ENCODE measurements at regions not wholly inside any gene's neighbourhood (a gene's known extent, or its start where the extent isn't known, plus 50 kb on each side); places are given as distances from the start of the nearest gene placed in this dataset.

DNA sequence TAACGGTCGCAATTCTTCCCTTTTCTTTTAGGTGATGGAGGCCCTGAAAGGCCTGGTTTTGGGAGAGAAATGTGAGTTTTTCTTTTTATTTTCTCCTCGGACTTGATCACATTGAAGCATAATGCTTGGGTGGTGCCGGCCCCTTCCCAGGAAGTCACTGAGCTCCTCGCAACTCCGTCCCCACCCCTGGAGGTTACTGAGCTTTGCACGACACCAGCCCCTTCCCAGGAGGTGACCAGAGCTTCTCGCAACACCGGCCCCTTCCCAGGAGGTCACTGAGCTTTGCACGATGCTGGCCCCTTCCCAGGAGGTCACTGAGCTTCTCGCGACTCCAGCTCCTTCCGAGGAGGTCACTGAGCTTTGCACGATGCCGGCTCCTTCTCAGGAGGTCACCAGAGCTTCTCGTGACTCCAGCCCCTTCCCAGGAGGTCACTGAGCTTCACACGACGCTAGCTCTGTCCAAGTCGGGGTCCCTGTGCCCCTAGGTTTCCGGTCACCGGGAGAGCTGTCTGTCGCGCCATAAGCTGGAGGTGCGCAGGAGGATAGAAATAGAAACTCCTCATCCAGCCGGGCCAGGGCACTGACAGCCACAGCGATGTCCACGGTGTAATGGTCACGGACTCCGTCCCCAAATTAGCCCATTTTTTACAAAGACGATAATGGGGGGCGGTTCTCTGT, 586.4 kb downstream of the BRD1 start:
- DNase-seq (ENCODE audit: insufficient read length, low spot score) (no peak), FAIRE-seq (no peak)
- no peak for TF ChIP-seq TAF1 (IDR thresholded peaks at IDR 0.05; ENCODE audit: low read depth, low read length)
- TF ChIP-seq SPI1 (IDR thresholded peaks at IDR 0.05; ENCODE audit: low read depth, low read length), result no peak
- no peak for TF ChIP-seq POU2F2 (IDR thresholded peaks at IDR 0.05; ENCODE audit: low read depth, low read length)
- no peak for TF ChIP-seq POLR2A (IDR thresholded peaks at IDR 0.05; ENCODE audit: low read depth, low read length)
- no peak for TF ChIP-seq PAX5 (IDR thresholded peaks at IDR 0.05; ENCODE audit: insufficient read depth, low read length, severe bottlenecking)
- no peak for TF ChIP-seq POLR2AphosphoS5 (IDR thresholded peaks at IDR 0.05; ENCODE audit: low read depth, low read length)

DNA sequence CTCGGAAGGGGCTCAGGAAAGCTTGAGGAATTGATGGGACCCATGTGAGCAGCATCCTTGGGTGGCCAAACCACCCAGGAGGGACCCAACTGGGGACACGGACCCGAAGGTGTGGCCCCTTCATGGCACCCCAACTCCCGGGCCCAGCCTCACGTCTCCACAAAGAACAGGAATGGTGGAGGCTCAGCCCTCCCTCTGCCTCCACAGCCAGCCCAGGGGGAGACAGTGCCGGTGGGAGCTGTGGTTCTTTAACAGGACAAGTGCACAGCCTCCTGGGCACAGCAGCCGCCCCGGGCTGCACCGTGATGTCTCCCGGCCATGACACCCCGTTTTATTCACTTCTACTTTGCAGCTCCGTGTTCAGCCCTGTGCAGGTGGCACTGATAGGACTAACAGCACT, 587.2 kb downstream of the BRD1 start:
- no peak for DNase-seq (ENCODE audit: insufficient read length, low spot score)

GRCh38 chr22:49240016-49240380, 587.7 kb downstream of the BRD1 start:
- TF ChIP-seq POLR2A (IDR thresholded peaks at IDR 0.05; ENCODE audit: low read depth, low read length), result no peak
- no peak for TF ChIP-seq POU2F2 (IDR thresholded peaks at IDR 0.05; ENCODE audit: low read depth, low read length)
- TF ChIP-seq PAX5 (IDR thresholded peaks at IDR 0.05; ENCODE audit: insufficient read depth, low read length, severe bottlenecking), result no peak
- no peak for TF ChIP-seq SPI1 (IDR thresholded peaks at IDR 0.05; ENCODE audit: low read depth, low read length)
- TF ChIP-seq POLR2AphosphoS5 (IDR thresholded peaks at IDR 0.05; ENCODE audit: low read depth, low read length), result no peak
- TF ChIP-seq TAF1 (IDR thresholded peaks at IDR 0.05; ENCODE audit: low read depth, low read length), result no peak
- no peak for FAIRE-seq
- DNase-seq (ENCODE audit: insufficient read length, low spot score), result no peak

More for the DNA sequence above, 587.2 kb downstream of the BRD1 start:
- no peak for FAIRE-seq
- no peak for TF ChIP-seq POLR2AphosphoS5 (IDR thresholded peaks at IDR 0.05; ENCODE audit: low read depth, low read length)
- TF ChIP-seq SPI1 (IDR thresholded peaks at IDR 0.05; ENCODE audit: low read depth, low read length), result no peak
- no peak for TF ChIP-seq POLR2A (IDR thresholded peaks at IDR 0.05; ENCODE audit: low read depth, low read length)
- no peak for TF ChIP-seq PAX5 (IDR thresholded peaks at IDR 0.05; ENCODE audit: insufficient read depth, low read length, severe bottlenecking)
- no peak for TF ChIP-seq POU2F2 (IDR thresholded peaks at IDR 0.05; ENCODE audit: low read depth, low read length)
- TF ChIP-seq TAF1 (IDR thresholded peaks at IDR 0.05; ENCODE audit: low read depth, low read length), result no peak

DNA sequence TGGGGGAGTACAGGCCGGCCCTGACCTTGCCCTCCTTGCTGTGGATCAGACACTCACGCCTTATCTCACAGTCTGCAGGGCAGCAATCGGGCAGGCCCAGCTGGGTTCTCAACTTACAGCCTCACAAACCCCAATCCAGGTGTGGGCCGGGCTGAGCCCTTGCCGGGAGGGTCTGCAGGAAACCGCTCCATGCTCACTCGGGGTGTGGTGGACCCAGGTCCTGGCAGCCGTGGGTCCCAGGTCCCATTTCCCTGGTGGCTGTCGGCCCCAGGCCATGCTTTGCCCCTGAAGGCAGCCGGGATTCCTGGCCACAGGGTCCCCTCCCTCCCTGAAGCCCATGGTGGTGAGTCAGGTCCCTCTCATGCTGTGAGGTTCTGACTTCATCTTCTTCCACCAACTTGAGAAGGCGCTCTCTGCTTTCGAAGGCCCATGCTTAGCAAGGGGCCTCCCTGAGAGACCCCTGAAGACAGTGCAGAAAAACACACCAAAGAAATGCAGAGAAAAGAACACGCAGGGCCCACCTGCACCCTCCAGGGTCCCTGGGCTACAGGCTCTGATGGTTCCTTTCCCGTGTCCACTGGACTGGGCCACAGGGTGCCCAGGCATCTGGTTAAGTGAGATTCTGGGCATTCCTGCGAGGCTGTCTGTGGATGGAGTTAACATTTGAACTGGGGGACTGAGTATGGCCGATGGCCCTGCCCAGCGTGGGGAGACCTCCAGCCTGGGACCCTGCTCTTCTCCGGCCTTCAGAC, 588.2 kb downstream of the BRD1 start:
- TF ChIP-seq POLR2AphosphoS5 (IDR thresholded peaks at IDR 0.05; ENCODE audit: low read depth, low read length) (no peak), PAX5 (IDR thresholded peaks at IDR 0.05; ENCODE audit: insufficient read depth, low read length, severe bottlenecking) (no peak), POU2F2 (IDR thresholded peaks at IDR 0.05; ENCODE audit: low read depth, low read length) (no peak), TAF1 (IDR thresholded peaks at IDR 0.05; ENCODE audit: low read depth, low read length) (no peak), SPI1 (IDR thresholded peaks at IDR 0.05; ENCODE audit: low read depth, low read length) (no peak), POLR2A (IDR thresholded peaks at IDR 0.05; ENCODE audit: low read depth, low read length) (no peak)
- FAIRE-seq (no peak), DNase-seq (ENCODE audit: insufficient read length, low spot score) (no peak)

DNA sequence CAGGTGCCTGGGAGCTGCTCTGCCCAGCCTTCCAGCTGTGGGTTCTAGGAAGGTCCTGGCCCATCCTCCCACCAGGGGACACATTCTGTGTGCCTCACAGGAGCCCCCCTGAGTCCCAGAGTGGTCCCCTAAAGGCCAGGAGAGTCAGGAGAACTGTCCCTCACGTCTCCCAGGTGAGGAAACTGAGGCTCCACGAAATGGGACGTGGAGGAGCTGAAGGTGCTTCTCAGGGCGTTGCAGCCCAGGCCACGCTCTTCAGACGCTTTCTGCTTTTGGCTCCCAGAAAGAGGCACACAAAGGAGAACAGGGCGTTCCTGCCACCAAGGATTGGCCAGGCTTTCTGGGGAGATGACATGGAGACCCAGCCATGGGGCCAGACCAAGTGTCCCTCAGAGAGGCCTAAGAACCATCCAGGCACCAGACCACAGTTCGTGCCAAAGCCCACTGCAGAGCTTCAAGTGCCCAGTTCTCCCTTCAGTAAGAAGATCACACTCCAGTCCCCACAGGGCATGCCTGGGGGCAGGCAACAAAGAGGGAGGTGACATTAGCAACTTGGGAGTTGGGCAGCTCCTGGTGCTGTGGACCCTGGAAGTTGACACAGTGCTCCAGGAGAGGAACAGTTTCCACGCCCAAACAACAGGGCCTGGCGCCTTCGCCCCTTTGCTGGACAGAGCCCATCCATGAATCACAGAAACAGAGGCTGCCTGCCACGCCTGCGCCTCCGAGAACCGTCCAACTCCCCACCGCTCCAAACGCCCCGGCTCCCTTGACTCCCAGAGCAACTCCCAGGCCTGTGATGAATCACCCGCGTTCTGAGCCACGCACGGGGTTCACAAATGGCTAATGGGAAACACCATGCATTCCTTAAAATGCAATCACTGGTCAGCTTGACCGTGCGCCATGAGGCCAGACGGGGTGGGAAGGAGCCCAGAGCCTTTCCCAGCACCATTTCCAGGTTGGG, 589.2 kb downstream of the BRD1 start:
- DNase-seq (ENCODE audit: insufficient read length, low spot score), result no peak
- FAIRE-seq, result no peak
- no peak for TF ChIP-seq POLR2AphosphoS5 (IDR thresholded peaks at IDR 0.05; ENCODE audit: low read depth, low read length)
- TF ChIP-seq PAX5 (IDR thresholded peaks at IDR 0.05; ENCODE audit: insufficient read depth, low read length, severe bottlenecking), result no peak
- TF ChIP-seq TAF1 (IDR thresholded peaks at IDR 0.05; ENCODE audit: low read depth, low read length), result no peak
- no peak for TF ChIP-seq POU2F2 (IDR thresholded peaks at IDR 0.05; ENCODE audit: low read depth, low read length)
- no peak for TF ChIP-seq SPI1 (IDR thresholded peaks at IDR 0.05; ENCODE audit: low read depth, low read length)
- no peak for TF ChIP-seq POLR2A (IDR thresholded peaks at IDR 0.05; ENCODE audit: low read depth, low read length)

DNA sequence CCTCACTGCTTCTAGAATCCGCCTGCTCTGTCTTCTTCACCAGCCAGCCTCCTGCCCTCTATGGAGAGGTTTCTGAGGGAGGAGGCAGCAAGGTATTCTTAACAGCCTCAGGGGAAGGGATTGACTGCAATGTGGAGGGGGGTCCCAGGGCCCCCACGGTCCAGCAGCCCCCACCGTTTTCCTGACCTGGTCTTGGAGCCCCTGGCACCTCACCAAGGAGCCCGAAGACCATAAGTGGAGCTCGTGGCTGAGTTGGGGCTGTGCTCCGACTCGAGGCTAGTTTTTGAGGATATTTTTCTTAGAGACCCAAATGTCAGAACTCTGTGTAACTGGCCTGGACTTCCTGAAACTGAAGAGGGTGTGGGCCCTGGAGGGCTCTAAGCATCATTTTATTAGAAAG, 590.0 kb downstream of the BRD1 start:
- DNase-seq (ENCODE audit: insufficient read length, low spot score), result no peak
- TF ChIP-seq POU2F2 (IDR thresholded peaks at IDR 0.05; ENCODE audit: low read depth, low read length) (no peak), PAX5 (IDR thresholded peaks at IDR 0.05; ENCODE audit: insufficient read depth, low read length, severe bottlenecking) (no peak), SPI1 (IDR thresholded peaks at IDR 0.05; ENCODE audit: low read depth, low read length) (no peak), TAF1 (IDR thresholded peaks at IDR 0.05; ENCODE audit: low read depth, low read length) (no peak), POLR2AphosphoS5 (IDR thresholded peaks at IDR 0.05; ENCODE audit: low read depth, low read length) (no peak)
- no peak for FAIRE-seq

DNA sequence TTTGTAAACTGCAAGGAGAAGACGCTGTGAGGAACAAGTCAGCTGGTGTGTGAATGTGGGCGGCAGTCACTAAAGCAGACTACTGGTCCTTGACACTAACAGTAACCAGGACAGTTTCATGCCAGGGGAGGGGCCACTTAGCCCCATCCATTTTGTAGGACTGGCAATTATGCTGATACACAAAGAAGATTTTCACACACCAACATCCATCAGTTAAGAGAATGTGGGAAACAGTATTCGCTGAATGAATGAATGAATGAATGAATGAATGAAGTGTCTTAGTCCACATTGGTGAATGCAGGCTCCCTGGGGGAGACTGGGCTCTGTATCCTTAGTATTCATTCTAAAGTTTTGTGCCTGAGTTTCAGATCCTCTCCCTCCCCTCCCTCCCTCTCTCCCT, 590.4 kb downstream of the BRD1 start:
- FAIRE-seq, result no peak
- DNase-seq (ENCODE audit: insufficient read length, low spot score), result no peak
- TF ChIP-seq POLR2A (IDR thresholded peaks at IDR 0.05; ENCODE audit: low read depth, low read length) (no peak), POU2F2 (IDR thresholded peaks at IDR 0.05; ENCODE audit: low read depth, low read length) (no peak), TAF1 (IDR thresholded peaks at IDR 0.05; ENCODE audit: low read depth, low read length) (no peak), PAX5 (IDR thresholded peaks at IDR 0.05; ENCODE audit: insufficient read depth, low read length, severe bottlenecking) (no peak), SPI1 (IDR thresholded peaks at IDR 0.05; ENCODE audit: low read depth, low read length) (no peak), POLR2AphosphoS5 (IDR thresholded peaks at IDR 0.05; ENCODE audit: low read depth, low read length) (no peak)

DNA sequence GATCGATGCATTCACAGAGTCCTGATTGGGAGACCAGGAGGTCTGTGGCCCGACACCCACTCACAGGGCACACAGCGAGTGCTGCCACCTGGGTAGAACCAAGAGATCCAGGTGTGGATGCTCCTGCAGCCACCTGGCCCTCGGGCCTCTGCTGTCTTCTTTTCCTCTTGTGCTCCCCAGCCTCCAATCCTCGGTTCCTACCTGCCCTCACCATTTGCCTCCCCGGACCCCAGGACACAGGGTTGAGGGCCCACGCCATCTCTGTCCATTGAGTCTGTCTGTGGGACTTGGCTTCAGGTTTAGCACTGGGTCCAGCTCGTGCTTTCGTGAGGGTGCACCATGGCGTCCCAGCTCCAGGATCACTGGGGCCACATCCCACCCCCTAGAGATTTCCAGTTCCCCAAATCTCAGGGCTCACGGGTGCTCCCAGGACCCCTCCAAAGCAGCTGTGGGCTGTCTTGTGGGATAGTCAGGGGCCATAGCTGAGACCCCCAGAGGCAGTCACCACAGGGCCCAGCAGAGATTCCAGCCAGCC, 591.1 kb downstream of the BRD1 start:
- FAIRE-seq (no peak), DNase-seq (ENCODE audit: insufficient read length, low spot score) (no peak)
- TF ChIP-seq PAX5 (IDR thresholded peaks at IDR 0.05; ENCODE audit: insufficient read depth, low read length, severe bottlenecking) (no peak), POLR2A (IDR thresholded peaks at IDR 0.05; ENCODE audit: low read depth, low read length) (no peak), POLR2AphosphoS5 (IDR thresholded peaks at IDR 0.05; ENCODE audit: low read depth, low read length) (no peak), POU2F2 (IDR thresholded peaks at IDR 0.05; ENCODE audit: low read depth, low read length) (no peak), SPI1 (IDR thresholded peaks at IDR 0.05; ENCODE audit: low read depth, low read length) (no peak), TAF1 (IDR thresholded peaks at IDR 0.05; ENCODE audit: low read depth, low read length) (no peak)

Data from GM12891 (cell line).